B cell (primary cell): ENCODE measurements at regions not wholly inside any gene's neighbourhood (a gene's known extent, or its start where the extent isn't known, plus 50 kb on each side); places are given as distances from the start of the nearest gene placed in this dataset.

Experiments
- EZH2 ChIP-seq: IDR thresholded peaks from 2 replicates; pipeline ENCODE4 v1.6.1; 2012; ENCODE audit warnings: borderline replicate concordance, low read depth, mild to moderate bottlenecking, moderate library complexity, low read length; ENCODE audit not compliant: insufficient read depth, poor library complexity, severe bottlenecking
- TF ChIP-seq, protein P1 (sequence below): fragments of 200-600 bp; IDR thresholded peaks from one replicate; pipeline ENCODE4 v1.8.0; 2022; ENCODE audit warnings: antibody characterized with exemption, mild to moderate bottlenecking

GRCh38 chr5:143521141-143521540 is 117.7 kb upstream of the NR3C1 start:
- TF ChIP-seq, protein P1, sequence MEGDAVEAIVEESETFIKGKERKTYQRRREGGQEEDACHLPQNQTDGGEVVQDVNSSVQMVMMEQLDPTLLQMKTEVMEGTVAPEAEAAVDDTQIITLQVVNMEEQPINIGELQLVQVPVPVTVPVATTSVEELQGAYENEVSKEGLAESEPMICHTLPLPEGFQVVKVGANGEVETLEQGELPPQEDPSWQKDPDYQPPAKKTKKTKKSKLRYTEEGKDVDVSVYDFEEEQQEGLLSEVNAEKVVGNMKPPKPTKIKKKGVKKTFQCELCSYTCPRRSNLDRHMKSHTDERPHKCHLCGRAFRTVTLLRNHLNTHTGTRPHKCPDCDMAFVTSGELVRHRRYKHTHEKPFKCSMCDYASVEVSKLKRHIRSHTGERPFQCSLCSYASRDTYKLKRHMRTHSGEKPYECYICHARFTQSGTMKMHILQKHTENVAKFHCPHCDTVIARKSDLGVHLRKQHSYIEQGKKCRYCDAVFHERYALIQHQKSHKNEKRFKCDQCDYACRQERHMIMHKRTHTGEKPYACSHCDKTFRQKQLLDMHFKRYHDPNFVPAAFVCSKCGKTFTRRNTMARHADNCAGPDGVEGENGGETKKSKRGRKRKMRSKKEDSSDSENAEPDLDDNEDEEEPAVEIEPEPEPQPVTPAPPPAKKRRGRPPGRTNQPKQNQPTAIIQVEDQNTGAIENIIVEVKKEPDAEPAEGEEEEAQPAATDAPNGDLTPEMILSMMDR: no peak
- no peak for TF ChIP-seq EZH2
